CD4-positive, alpha-beta T cell treated with Interleukin-15 for 1 hour (primary cell): ENCODE measurements at regions not wholly inside any gene's neighbourhood (a gene's known extent, or its start where the extent isn't known, plus 50 kb on each side); places are given as distances from the start of the nearest gene placed in this dataset.
"Not testable (repeated sequence)": the region's sequence is repeated elsewhere in the genome, so short reads cannot be mapped to it uniquely, and the experiment has no call there.

Source experiments
- DNase-seq: peaks from one replicate; pipeline ENCODE4 v3.0.0-alpha.2; 2020

DNA sequence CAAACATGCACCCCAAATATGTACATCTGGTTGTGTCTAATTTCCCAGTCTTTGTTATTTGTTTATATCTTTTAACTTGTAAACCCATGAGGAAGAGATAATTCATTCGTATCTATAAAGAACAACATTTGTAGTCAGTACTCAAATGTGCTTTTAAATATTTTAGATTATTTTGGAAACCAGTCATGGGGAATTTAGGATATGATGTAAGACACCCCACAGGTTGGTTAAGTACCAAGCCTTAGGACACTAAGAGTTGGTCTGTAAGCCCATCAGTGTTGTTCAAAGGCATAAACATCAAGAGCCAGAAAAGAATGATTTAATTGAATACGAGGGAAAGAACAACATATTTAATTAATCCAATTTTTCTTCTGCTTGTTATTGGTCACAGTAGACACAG is 421.1 kb upstream of the SEMA3C start:
- DNase-seq = no peak

DNA sequence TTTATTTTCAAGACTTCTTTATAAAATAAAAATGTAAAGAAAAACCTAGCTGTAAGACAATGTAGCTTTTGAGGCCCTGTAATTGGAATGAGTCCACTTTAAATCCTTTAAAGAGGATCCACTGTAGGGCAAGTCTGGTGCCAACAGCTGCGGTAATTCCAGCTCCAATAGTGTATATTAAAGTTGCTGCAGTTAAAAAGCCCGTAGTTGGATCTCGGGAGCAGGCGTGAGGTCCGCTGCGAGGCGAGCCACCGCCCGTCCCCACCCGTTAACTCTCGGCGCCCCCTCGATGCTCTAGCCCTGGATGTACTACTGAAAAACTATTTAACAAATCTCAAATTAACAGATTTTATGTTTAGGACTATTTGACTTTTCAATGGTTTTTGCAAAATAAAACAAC is 414.7 kb upstream of the SEMA3C start:
- DNase-seq = no peak

DNA sequence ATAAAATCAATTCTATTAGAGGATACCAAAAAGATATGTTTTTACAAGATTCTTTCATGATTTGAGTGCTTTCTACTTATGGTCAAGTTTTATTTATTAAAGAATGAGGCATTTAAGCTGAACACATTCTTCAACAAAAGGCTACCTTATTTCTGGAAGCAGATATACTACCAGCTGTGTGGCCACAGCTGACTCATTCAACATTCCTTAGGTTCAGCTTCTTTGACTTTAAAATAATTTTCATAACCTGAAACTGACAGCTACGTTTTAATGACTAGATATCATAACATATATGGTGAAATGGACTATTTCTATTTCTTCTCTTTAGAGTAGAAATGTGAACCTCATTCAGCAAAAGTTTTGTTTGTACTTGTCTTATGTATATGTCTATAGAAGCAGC is 414.2 kb upstream of the SEMA3C start:
- DNase-seq = no peak

DNA sequence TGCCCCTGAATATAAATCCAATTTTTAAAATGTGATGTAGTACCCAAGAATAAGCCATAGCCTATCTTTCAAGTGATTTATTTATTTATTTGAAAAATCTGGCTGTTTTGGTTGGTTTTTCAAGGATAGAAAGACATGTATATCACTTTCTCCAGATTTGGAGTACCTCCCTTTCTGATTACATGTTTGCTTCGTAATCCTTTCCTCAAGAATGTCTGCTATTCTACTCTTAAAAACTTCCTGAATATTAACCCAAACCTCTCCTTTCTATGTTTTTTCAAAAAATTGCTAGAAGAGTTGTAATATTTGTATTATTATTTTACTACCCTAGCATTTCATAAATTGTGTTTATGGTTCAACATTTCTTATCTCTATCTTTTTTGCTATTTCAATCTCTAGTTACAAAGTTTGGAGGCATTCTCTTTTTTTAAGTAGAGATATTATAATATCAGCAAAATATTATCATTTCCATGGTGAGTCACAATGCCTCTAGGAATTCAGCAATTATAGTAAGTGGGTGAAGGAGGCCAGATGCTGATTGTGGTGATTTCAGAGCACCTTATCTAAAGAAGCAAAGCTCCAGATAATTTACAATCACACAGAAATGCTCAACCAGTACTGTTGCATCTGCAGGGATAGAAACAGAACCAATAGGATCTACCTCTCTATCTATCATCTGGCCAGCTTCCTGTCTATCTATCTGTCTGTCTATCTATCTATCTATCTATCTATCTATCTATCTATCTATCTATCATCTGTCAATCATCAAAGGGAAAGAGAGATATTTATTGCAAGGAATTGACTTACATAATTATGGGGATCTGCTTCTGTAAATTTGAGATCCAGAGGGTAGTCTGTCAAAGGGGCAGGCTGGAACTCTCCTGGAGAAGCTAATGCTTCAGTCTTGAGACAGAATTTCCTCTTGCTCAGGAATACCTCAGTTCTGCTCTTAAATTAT is 412.5 kb upstream of the SEMA3C start:
- DNase-seq = no peak

DNA sequence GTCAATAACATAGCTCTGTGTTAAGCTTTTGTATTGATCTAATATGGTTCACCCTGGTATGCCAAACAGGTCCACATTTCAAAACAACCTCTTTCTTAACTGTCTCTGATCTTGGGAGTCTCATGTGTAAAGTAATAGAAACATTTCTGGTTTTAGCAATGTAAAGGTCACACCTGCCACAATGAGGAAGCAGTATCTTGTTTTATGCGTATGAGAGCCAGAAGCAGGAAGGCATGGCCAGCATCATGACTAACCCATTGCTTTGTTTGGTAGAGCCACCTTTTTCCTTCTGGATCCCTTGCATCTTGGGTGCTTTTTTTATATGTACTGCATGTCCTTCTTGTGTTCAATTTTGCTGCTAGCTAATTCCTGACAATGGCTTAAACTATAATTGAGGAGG is 411.3 kb upstream of the SEMA3C start:
- DNase-seq = no peak

DNA sequence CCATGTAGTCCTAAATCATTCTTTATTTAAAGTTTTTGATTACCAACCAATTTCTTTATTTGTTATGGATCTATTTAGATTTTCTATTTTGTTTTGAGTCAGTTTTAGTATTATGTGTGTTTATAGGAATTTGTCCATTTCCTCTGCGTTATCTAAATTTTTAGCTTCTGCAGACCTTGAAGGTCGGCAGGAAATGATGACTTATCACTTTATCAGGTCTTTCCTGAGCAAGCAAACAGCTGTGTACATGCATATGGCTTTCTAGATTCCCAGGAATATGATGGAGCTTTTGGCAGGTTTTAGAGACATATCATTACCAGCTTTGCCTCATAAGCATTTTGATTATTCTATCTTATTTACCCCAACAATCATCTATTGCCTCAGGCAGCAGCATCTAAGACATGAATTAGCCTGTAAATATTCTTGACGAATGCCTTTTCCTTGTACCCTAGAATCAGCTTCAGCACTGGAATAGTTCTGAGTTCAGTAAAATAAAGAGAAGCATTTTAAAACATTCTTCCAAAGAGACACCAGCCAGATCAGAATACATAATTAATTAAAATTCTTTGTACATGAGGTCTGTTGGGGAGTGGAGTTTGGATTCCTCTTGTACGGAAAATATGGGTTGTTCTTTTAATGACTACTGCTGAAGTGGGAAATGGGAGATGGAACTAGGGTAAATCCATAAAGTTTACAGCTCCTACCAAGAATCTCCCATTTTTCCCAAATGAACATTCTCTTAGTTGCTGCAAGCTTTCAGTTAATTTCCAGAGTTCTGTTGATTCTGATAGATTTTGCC is 408.8 kb upstream of the SEMA3C start:
- DNase-seq = no peak

DNA sequence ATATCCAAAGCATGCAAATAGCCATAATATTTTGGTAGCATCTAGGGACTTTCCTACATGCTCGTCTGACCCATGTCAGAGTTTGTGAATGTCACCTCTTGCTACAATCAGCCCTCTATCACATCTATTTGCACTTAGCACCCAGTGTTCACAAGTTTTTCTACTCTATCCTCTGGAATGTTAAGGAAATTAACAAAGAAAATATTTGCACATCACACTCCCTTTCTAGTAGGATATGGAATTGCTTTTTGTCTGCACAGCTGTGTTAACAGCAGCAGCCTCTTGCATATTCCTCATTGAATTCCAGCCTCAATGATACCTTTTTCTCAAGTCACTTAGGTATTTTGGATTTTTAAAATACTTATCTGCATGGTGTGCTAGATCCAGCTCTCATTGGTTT is 403.1 kb upstream of the SEMA3C start:
- DNase-seq = no peak

DNA sequence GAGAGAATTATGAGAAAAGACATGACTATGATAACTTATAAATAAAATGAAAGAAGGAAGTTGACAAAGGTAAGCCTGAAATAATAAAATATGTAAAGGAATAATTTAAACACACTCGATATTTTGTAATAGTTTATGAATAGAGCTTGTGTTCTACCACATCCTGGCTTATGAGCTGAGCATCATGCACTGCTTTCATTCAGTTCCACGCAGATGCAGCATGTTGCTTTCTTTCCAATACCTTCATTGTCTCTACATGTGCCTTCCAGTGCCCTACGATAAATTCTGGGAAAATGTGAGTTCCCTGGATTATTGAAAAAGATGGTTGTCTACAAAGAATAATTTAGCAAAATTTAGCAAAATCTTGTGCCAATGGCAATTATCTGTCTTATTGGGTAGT is 398.9 kb upstream of the SEMA3C start:
- no peak for DNase-seq

DNA sequence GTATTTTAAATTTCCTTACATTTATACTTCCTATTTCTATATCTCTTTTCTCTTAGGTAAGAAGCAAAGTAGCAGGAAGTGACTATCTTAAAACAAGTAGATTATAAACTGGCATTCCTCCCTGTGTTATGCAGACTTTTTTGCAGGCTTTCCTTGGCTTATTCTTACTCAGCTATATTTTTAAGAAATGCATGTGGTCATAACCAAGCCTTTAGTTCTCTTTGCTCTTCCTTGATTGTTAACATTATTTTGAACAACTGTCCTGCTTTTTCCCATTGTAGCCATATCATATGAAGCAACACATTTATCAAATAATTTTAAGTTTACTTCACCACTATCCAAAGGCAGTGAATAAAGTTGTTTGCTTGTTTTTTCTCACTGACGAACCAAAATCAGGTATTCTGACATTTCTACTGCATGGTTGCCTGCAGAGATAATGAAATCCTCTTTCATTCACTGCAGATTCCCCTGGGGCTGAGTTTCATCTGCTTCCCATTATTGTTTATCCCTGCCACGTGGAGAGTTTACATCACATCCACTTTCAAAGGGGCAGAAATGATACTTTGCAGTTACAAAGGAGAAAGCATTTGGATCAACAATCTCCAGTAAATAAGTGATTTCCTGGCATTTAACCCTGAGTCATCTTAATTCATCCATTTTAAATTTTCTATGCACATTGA is 389.9 kb upstream of the SEMA3C start:
- no peak for DNase-seq

DNA sequence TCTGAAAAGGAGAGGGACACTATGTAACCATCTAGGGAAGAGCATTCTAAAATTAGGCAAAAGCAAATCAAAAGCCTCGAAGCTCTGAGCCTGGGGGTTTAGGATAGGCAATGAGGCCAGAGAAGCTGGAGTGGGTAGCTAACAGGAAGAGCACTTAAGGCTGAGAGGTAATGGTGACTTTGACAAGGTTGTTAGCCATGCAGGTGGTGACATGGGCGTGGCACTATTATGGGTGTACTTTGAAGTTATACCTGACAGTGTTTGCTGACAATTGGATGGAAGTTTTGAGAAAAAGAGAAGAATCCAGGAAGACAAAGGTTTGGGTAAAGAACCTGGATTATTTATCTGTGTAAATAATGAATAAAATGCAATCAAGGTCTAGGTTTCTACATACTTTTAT is 383.0 kb upstream of the SEMA3C start:
- no peak for DNase-seq

DNA sequence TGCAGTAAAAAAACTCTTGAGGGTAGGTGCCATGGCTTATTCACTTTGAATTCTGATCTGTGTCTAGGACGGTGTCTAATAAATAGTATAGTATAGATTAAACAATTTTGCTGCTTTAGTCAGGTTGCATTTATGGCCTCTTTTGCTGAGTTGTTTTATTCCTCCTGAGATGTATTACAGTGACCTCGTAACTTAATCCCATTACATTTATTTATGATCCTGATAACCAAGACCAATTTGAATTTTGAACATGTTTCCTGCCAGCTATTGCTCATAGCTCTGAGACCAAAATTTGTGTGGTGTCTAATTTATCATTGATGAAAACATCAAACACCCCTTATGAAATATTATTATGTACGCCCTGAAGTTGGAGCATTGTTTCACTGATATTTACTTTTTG is 381.9 kb upstream of the SEMA3C start:
- no peak for DNase-seq

DNA sequence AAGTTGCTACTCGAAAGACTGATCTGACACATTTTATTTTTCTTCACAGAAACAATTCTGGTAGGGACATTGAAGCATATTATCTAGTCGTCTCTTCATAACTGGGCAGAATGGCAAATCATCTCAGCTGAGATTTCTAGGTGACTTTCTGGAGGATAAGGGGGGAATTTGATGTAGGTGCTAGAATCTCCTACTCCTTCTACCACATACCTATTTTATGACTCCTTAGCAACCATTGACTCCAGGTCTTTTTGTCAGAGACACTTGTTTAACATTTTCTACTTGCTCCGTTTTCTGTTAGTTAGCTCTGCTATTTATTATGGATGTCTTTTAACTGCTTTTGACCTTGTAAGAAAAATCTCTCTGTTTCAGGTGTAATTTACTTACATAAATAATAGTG is 380.9 kb upstream of the SEMA3C start:
- DNase-seq = no peak

DNA sequence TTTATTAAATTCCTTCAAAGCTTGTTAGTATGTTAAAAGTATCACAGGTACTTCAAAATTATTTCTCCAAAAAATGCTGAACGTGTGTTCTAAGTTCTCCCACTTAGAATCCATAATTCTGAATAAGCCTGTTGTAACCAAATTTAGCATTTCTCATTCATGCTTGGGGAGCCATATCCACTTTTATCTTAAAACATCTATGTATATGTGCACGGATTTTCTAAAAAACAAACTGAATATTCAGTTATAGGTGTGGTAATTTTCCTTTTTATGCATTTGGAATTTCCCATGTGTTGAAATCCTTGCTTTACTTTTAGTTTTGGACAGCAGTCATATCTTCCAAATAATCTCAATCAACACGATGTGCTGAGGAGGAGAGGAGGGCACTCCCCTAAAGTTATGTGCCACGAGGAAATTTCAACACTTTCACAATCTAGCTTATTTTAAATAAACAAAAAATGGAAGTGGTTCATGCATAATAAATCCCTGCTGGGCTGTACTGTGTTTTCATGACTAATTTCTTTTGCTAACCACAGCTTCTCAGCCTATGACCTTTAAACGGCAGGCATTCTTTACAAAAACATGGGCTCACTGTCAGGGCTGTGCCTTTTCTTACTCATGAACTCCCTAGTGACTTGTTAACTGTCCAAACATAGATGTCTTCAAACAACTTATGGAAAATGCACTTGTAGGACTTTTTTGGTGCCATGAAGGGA is 380.3 kb upstream of the SEMA3C start:
- no peak for DNase-seq

DNA sequence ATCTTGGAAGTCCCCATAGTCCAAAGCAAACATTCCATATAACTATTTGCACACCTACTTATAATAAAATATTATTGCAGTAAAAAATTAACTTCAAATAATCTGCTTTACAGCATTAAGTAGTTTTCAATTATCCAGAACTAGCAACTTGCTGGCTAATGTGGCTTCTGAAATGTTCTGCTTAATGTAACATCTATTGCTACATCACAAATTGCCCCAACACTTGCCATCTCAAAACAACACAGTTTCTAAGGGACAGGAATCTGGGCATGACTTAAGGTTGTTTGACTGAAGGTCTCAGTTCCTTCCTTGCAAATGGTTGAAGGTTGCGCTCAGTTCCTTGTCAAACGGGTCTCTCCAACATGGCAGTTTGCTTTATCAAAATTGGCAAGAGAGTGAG is 378.5 kb upstream of the SEMA3C start:
- DNase-seq = no peak

DNA sequence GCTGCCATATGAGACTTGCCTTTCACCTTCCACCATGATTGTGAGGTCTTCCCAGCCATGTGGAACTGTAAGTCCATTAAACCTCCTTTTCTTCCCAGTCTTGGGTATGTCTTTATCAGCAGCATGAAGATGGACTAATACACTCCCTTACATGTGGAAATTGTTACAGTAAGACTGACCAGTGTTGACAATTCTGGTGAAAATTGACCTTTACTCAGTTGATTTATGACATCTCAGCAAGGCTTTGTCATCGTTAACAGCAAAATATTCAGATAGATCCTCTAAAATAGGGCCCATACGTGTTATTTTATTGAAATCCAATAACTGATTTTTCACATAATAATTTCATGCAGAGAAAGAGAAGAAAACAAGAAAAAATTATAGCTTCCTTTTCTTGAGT is 377.9 kb upstream of the SEMA3C start:
- DNase-seq = no peak

DNA sequence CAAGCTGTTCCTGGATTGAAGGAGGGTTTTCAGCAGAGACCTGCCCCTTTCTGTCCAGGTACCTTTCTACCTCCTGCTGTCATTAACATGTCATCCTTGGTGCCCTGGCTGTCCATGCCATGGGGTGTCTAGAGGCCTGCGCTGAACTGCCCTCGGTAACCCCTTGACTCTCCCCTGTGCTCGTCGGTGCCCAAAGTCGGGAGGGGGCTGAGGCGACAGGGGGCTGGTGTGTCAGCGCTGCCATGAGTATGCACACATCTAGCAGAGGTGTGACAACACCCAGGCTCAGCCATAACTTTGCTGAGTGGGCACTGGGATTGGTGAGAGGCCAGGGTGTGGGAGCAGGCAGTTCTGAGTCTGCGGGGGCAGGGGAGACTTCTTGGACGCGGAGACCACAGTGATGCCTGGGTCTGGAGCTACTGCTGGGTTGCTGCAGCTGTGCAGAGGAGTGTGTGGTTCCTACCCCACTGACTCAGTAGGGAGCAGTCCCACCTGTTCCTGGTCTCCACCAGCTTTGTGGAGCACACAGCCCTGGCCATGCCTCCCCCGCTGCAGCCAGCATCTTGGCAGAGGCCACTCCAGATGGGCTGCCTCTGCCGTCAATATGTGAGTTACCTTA is 376.2 kb upstream of the SEMA3C start:
- no peak for DNase-seq

DNA sequence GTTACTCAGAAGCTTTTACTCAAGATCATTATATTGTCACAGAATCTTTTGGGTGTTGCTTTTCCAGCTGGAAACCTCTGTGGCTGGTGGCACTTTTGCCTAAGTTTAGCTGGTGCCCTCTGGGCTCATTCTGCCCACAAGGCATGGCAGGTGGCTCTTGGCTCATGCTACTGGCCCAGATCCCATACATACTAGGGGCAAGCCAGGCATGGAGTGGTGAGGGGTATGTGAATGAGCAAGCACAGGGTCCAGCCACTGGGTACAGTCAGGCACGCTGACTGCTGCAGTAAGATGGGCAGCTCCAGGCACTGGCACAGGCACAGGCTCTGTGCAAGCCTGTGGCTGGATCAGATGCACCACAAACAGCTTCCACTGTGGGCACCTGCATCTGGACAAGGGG is 375.0 kb upstream of the SEMA3C start:
- DNase-seq = peak; percentile 11

DNA sequence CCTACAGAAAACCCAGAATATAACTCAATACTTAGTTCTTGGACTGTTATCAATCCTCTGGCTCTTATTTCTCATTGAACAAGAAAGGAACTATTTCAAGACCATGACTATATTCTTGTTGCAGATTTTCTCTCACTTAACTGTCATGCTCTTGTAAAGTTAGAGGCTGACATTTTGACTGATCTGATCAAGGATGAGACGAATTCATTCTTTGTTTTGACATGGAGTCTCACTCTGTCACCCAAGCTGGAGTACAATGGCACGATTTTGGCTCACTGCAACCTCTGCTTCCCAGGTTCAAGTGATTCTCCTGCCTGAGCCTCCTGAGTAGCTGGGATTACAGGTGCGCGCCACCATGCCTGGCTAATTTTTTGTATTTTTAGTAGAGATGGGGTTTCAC is 367.9 kb upstream of the SEMA3C start:
- DNase-seq = not testable (repeated sequence)

DNA sequence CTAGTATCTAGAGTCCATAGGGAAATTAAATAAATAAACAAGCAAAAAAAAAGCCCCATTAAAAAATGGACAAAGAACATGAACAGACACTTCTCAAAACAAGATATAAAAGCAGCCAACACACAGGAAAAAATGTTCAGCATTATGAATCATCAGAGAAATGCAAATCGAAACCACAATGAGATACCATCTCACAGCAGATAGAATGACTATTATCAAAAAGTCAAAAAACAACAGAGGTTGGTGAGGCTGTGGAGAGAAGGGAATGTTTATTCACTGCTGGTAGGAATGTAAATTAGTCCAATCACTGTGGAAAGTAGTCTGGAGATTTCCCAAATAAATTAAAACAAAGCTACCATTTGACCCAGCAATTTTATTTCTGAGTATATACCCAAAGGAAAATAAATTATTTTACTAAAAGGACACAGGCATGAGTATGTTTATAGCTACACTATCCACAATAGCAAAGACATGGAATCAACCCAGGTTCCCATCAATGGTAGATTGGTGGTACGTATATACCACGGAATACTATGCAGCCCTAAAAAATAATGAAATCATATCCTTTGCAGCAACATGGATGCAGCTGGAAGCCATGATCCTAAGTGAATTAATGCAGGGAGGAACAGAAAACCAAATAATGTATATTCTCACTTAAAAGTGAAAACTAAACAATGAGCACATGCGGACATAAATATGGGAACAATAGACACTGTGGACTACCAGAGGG is 366.5 kb upstream of the SEMA3C start:
- no peak for DNase-seq

DNA sequence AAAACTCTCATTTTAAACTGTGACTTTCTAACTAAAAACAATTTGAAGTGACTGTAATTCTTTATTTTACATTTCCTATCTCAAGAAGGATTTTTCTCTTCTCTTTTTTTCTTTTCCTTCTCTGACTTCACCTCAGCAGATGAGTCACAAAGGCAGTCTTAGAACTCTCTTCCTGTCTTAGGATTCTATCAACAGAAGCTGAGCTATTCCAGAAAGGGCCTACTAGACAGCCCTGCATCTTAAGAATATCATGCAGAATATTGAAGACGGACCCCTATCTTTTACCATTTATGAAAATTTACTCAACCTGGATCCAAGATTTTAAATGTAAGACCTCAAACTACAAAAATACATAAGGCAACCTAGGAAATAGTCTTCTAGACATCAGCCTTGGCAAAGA is 365.7 kb upstream of the SEMA3C start:
- no peak for DNase-seq

DNA sequence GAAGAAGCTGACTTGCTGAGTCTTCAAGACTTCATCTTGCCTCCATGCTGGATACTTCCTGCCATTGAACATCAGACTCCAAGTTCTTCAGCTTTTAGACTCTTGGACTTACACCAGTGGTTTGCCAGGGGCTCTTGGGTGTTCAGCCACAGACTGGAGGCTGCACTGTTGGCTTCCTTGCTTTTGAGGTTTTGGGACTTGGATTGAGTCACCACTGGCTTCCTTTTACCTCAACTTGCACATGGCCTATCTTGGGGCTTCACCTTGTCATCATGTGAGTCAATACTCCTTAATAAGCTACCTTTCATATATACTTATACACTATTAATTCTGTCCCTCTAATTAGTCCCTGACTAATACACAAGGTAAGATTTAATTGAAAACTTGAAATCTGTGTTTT is 361.7 kb upstream of the SEMA3C start:
- DNase-seq = no peak

DNA sequence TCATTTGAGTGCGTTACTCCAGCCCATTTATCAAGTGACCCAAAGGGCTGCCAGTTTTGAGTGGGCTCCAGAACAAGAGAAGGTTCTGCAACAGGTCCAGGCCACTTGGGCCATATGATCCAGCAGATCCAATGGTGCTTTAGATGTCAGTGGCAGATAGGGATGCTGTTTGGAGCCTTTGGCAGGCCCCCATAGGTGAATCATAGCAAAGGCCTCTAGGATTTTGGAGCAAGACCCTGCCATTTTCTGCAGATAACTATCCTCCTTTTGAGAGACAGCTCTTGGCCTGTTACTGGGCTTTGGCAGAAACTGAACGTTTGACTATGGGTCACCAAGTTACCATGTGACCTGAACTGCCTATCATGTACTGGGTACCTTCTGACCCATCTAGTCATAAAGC is 358.8 kb upstream of the SEMA3C start:
- DNase-seq = no peak
